Suprapubic skin (tissue), 4 donors: ENCODE measurements at regions not wholly inside any gene's neighbourhood (a gene's known extent, or its start where the extent isn't known, plus 50 kb on each side); places are given as distances from the start of the nearest gene placed in this dataset.

Experiments used
- DNase-seq, 2 donors: peaks; one replicate each; pipeline ENCODE4 v3.0.0-alpha.2; 2019; ENCODE audit warnings: low spot score in 2 of 2
- H3K27ac ChIP-seq: fragments of 200-600 bp; sonication (generic); one replicate; pipeline ENCODE4 v1.5.1; 2019
- H3K27me3 ChIP-seq: fragments of 200-600 bp; sonication (generic); one replicate; pipeline ENCODE4 v1.5.1; 2019
- H3K36me3 ChIP-seq: fragments of 200-600 bp; sonication (generic); one replicate; pipeline ENCODE4 v1.5.1; 2019
- H3K4me1 ChIP-seq: fragments of 200-600 bp; sonication (generic); one replicate; pipeline ENCODE4 v1.5.1; 2019
- H3K4me3 ChIP-seq: fragments of 200-600 bp; sonication (generic); one replicate; pipeline ENCODE4 v1.5.1; 2019; ENCODE audit warnings: mild to moderate bottlenecking
- H3K9me3 ChIP-seq: fragments of 200-600 bp; sonication (generic); one replicate; pipeline ENCODE4 v1.5.1; 2019
- CTCF ChIP-seq, 2 donors: fragments of 200-600 bp in 1 of 2; fragments of 450-650 bp in 1 of 2; sonication (generic) in 1 of 2; IDR thresholded peaks; one replicate each; pipeline ENCODE4 v1.5.1; 2016 to 2019; ENCODE audit warnings: antibody characterized with exemption in 2 of 2, mild to moderate bottlenecking in 1 of 2, moderate library complexity in 1 of 2
- EP300 ChIP-seq: sonication (generic); formaldehyde crosslinking; IDR thresholded peaks from one replicate; pipeline ENCODE4 v1.6.1; 2017; ENCODE audit warnings: antibody characterized with exemption
- POLR2A ChIP-seq, 2 donors: fragments of 450-650 bp; IDR thresholded peaks; one replicate each; pipeline ENCODE4 v1.6.1; 2017; ENCODE audit warnings: antibody characterized with exemption in 2 of 2, mild to moderate bottlenecking in 2 of 2, moderate library complexity in 2 of 2
- POLR2AphosphoS5 ChIP-seq, 3 donors: sonication (generic); formaldehyde crosslinking; IDR thresholded peaks; one replicate each; pipeline ENCODE4 v1.6.1; 2017; ENCODE audit warnings: antibody characterized with exemption in 3 of 3
- WGBS: methylation state at CpG from one replicate; pipeline ENCODE4 v1.1.5; 2018; 5-methylcytosine and 5-hydroxymethylcytosine counted together

- no peaks in the 10 kb centered on the region for H3K4me1 ChIP-seq
- H3K4me3 ChIP-seq, result no peak overlapping the region
- H3K27me3 ChIP-seq, result no peaks in the 10 kb centered on the region
- peaks cover 12% of the 10 kb centered on the region for H3K9me3 ChIP-seq
- TF ChIP-seq CTCF (IDR thresholded peaks at IDR 0.05) (no peak), POLR2AphosphoS5 (IDR thresholded peaks at IDR 0.05) (no peak), EP300 (no peak), POLR2A (IDR thresholded peaks at IDR 0.05) (no peak)
- H3K27ac ChIP-seq, result no peak overlapping the region
- no peaks in the 10 kb centered on the region for H3K36me3 ChIP-seq
- WGBS, result 82% methylated on average over 3 of the region's 3 CpGs
- DNase-seq, result no peak
These were observed 191.3 kb downstream of the GATA3 start for GRCh38 chr10:8245814-8246142.

GRCh38 chr10:8246548-8246947 lies 192.1 kb downstream of the GATA3 start:
- 82% methylated on average over 2 of the region's 2 CpGs for WGBS

GRCh38 chr10:8247191-8247590 lies 192.7 kb downstream of the GATA3 start:
- WGBS, result 100% methylated on average over 2 of the region's 2 CpGs
- TF ChIP-seq EP300 (no peak), POLR2AphosphoS5 (IDR thresholded peaks at IDR 0.05) (no peak), POLR2A (IDR thresholded peaks at IDR 0.05) (no peak), CTCF (IDR thresholded peaks at IDR 0.05) (no peak)
- no peaks in the 10 kb centered on the region for H3K27me3 ChIP-seq
- peaks cover 12% of the 10 kb centered on the region for H3K9me3 ChIP-seq
- H3K4me3 ChIP-seq, result no peak overlapping the region
- DNase-seq, result no peak
- H3K4me1 ChIP-seq, result no peaks in the 10 kb centered on the region
- no peak overlapping the region for H3K27ac ChIP-seq
- H3K36me3 ChIP-seq, result no peaks in the 10 kb centered on the region

More at GRCh38 chr10:8246548-8246947, 192.1 kb downstream of the GATA3 start:
- Histone ChIP-seq H3K9me3 (peaks cover 12% of the 10 kb centered on the region), H3K4me1 (no peaks in the 10 kb centered on the region), H3K27ac (no peak overlapping the region), H3K4me3 (no peak overlapping the region), H3K36me3 (no peaks in the 10 kb centered on the region), H3K27me3 (no peaks in the 10 kb centered on the region)
- no peak for DNase-seq
- TF ChIP-seq POLR2AphosphoS5 (IDR thresholded peaks at IDR 0.05), result no peak
- TF ChIP-seq POLR2A (IDR thresholded peaks at IDR 0.05), result no peak
- TF ChIP-seq EP300, result no peak
- TF ChIP-seq CTCF (IDR thresholded peaks at IDR 0.05), result no peak

GRCh38 chr10:8248868-8249267 lies 194.4 kb downstream of the GATA3 start:
- Histone ChIP-seq H3K4me1 (no peaks in the 10 kb centered on the region), H3K27me3 (no peaks in the 10 kb centered on the region), H3K27ac (no peak overlapping the region), H3K9me3 (peaks cover 12% of the 10 kb centered on the region), H3K36me3 (no peaks in the 10 kb centered on the region), H3K4me3 (no peak overlapping the region)
- TF ChIP-seq EP300, result no peak
- no peak for TF ChIP-seq CTCF (IDR thresholded peaks at IDR 0.05)
- no peak for TF ChIP-seq POLR2A (IDR thresholded peaks at IDR 0.05)
- TF ChIP-seq POLR2AphosphoS5 (IDR thresholded peaks at IDR 0.05), result no peak
- WGBS, result 73% methylated on average over 2 of the region's 2 CpGs
- no peak for DNase-seq

GRCh38 chr10:8254350-8254749 lies 199.9 kb downstream of the GATA3 start:
- Histone ChIP-seq H3K4me3 (no peak overlapping the region), H3K27ac (no peak overlapping the region), H3K9me3 (no peaks in the 10 kb centered on the region), H3K27me3 (no peaks in the 10 kb centered on the region), H3K36me3 (no peaks in the 10 kb centered on the region), H3K4me1 (no peaks in the 10 kb centered on the region)
- DNase-seq, result no peak
- TF ChIP-seq POLR2A (IDR thresholded peaks at IDR 0.05) (no peak), CTCF (IDR thresholded peaks at IDR 0.05) (no peak), EP300 (no peak), POLR2AphosphoS5 (IDR thresholded peaks at IDR 0.05) (no peak)
- 44% methylated on average over 1 of the region's 1 CpG for WGBS
